ENCODE measurements at regions not wholly inside any gene's neighbourhood (a gene's known extent, or its start where the extent isn't known, plus 50 kb on each side); places are given as distances from the start of the nearest gene placed in this dataset.

DNA sequence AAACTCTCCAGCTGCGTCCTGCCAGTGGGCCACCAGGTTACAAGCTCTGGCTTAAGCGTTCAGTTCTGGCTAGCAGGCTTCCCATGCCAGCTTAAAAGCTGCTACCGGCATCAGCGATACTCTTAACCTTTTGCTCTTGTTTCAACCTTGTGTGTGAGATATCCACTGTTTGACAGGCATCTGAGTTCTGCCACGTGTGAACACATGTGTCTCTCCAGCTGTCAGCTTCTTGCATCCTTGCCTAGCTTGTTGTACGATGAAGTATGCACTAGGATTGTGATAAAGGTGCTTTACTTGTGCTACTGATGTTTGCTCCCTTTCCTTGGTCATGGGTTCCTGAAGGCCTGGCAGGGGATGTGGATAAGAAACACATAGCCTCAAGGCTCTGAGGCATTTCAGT lies 201.6 kb downstream of the PRDM2 start:
- TF ChIP-seq, protein P1, sequence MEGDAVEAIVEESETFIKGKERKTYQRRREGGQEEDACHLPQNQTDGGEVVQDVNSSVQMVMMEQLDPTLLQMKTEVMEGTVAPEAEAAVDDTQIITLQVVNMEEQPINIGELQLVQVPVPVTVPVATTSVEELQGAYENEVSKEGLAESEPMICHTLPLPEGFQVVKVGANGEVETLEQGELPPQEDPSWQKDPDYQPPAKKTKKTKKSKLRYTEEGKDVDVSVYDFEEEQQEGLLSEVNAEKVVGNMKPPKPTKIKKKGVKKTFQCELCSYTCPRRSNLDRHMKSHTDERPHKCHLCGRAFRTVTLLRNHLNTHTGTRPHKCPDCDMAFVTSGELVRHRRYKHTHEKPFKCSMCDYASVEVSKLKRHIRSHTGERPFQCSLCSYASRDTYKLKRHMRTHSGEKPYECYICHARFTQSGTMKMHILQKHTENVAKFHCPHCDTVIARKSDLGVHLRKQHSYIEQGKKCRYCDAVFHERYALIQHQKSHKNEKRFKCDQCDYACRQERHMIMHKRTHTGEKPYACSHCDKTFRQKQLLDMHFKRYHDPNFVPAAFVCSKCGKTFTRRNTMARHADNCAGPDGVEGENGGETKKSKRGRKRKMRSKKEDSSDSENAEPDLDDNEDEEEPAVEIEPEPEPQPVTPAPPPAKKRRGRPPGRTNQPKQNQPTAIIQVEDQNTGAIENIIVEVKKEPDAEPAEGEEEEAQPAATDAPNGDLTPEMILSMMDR (conservative IDR thresholded peaks at IDR 0.05 in 1 of 2, IDR thresholded peaks at IDR 0.05 in 1 of 2; ENCODE audit: extremely low read depth in 1 of 2, insufficient read depth in 1 of 2, low read depth in 1 of 2, low read length in 2 of 2) = no peak
- no peak for TF ChIP-seq EZH2 (IDR thresholded peaks at IDR 0.05; ENCODE audit: borderline replicate concordance, low read length)

Measured in mammary epithelial cell (primary cell).